AG20443 (cell line): ENCODE measurements at regions not wholly inside any gene's neighbourhood (a gene's known extent, or its start where the extent isn't known, plus 50 kb on each side); places are given as distances from the start of the nearest gene placed in this dataset.

Source experiments
- DNase-seq: peaks from one replicate; pipeline ENCODE4 v3.0.0; 2012; ENCODE audit warnings: low spot score, mixed read lengths

DNA sequence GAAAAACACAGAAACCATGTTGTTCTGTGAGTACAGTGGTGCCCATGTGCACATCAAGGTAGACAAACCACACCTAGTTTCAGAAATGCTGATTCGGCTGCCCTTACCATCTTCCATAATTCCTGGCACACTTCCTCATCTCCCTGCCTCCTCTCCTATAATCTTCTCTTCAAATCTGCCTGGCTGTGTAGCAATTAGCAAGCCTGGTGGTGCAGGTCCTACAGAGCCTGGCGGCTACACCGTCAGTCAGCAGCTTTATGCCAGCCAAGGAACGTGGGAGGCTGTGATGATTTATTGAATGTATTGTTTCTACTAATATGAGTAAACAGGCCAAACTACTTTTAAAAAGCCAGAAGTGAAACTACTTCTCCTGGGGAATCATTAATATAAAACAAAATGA is 106.8 kb downstream of the SEMA6D start:
- DNase-seq: no peak

DNA sequence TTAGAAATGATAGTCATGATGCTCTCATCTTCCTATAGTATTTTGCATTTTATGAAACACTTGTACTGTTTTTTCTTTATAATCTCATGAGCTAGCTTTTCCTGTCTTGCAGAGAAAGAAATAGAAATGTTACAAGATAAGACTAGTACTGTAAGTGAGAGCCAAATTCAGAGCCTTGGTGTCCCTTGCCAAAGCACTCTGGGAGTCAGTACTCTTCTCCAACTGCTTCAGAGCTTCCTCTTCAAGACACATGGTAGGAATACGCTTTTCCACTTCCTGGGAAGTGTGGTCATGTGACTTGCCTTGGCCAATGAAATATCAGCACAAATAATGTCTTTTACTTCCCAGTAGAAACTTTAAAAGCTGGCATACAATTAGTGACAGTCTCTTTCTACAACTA is 112.4 kb downstream of the SEMA6D start:
- DNase-seq: no peak

DNA sequence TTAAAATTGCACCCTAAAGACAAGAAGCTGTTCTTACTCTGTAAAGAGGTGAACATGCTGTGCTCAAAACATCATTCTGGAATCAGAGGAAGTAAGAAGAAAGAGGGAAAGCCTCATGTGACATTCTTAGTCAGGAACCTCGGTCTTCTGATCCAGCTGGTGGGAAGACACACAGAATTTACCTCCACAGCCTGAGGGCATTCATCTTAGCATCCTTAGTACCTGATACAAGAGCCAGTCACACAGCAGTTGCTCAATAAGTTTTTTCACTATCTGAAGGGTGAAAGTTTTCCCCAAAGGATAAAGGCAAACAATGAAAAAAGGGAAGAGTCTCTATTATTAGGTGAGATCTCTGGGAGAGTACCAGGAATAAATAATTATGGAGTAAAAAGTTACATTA is 116.8 kb downstream of the SEMA6D start:
- no peak for DNase-seq

DNA sequence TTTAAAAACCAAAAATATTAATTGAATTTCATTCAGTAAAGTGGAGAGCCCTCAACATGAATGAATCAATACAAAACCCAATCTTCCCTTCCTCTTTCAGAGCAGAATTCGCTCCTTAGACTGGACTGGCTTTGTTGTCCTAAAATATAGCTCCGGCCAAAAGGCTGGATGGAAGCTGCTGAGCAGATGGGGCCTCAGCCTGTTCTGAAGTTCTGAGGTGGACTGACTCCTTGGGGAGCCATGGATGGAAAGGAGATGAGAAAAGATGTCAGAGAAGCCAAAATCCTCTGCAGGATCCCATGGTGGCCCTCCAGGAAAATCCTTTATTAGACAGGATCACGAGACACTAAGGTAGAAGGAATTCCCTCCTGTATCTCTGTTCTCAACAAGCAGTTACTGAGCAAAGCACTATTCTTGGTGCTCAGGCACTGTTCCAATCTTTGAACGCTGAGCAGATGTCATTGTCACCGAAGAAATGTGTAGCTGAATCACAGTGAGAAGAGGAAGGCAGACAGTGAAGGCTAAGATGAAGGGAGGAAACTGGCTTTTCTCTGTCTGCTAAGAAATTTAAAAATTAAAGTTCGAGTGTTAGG is 122.0 kb downstream of the SEMA6D start:
- no peak for DNase-seq

DNA sequence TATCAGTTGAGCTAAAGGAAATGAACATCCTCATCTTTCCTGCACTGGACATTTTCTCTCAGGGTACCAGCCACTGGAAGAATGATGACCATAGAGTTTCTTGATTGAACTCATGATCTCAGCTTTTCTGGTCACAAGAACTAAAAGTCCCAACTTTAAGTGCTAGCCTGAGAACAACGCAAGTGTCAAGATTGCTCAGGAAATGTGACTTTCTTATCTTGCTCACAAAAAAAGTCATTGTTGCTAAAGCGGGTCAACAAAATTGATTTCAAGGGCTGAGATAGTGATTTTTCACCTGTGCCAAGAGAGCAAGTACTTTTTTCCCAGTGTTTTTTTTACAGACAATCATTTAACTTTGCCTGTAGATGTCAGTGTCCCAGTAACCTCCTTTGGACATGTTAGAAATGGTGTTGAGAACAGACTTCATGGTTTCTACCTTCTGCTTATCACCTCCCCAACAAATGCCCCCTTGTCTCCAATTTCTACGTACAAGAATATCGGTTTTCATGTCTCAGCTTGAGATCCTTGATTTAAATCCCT is 125.9 kb downstream of the SEMA6D start:
- DNase-seq: no peak

DNA sequence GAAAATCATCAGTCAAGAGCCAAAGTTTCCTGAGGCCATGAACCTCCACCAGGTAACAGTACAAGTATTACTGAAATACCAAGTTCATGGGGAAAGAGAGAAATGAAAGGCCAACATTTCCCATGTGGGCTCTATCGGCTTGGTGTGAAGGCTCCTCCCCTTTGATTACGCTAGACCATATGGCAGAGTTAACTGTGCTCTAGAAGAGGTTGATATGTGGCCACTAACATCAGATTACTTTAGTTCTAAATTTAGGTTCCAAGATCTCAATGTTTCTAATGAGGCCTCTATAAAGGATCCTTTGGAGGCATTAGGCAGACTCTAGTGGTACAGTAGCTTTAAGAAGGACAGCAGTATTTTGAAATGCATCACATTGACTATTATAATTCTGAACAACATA is 127.1 kb downstream of the SEMA6D start:
- DNase-seq: no peak

DNA sequence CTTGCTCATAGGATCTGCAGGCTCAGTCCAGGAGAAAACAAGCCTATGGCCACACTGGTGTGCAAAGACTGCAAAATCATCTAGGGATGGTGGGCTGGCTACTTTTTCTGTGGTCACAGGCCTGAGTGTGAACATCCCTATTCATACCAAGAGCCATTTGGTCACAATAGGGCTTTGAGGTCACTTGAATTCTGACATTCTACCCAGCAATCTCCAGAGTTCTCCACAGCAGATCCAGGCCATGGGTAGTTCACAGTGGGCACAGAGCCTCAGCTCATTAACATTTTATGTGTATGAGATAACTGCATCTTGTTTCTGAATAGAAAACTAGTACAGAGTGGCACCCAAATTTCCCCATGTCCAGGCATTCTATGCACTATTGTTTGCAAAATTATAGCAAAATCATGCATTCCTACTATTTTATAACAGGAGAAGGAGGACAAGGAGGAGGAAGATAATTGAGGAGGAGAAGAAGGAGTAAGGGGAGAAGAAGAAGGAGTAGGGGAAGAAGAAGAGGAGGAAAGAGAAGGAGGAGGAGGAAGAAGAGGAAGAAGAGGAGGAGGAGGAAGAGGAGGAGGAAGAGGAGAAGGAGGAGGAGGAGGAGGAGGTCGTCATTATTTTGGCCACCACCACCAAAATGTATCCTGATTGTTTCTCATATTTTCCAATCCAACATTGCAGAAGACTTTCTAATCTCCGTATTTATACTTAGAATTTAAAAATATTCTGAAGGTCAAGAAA is 129.0 kb downstream of the SEMA6D start:
- no peak for DNase-seq

DNA sequence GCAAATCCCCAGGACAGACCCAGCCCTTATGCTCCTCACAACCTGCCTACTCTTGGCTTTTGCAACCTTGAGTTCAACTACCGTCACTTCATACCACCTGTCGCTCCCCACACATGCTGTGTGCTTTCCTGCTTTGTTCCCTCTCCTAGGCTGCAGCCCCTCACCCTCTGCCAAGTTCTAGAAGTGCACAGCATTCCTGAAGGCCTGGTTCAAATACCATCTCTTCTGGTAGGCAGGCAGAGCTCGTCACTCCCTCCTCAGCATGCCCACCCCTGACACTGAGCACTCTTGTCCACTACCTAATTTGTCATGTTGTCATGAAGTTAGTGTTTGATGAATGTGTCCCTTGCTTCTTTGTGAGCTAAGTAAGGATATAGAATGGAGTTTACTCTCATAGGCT is 129.6 kb downstream of the SEMA6D start:
- DNase-seq: no peak

DNA sequence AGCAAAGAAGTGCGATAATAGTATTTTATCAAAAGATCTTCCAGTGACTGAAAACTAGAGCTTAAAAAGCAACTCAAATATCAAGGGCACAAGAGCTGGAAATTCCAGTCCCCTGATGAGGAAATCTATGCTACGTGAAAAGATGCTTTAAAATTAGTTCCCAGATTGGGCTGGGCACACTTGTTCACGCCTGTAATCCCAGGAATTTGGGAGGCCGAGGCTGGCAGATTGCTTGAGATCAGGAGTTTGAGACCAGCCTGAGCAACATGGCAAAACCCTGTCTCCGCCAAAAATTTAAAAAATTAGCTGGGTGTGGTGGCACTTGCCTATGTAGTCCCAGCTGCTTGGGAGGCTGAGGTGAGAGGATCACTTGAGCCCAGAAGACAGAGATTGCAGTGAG is 138.8 kb downstream of the SEMA6D start:
- DNase-seq: no peak

DNA sequence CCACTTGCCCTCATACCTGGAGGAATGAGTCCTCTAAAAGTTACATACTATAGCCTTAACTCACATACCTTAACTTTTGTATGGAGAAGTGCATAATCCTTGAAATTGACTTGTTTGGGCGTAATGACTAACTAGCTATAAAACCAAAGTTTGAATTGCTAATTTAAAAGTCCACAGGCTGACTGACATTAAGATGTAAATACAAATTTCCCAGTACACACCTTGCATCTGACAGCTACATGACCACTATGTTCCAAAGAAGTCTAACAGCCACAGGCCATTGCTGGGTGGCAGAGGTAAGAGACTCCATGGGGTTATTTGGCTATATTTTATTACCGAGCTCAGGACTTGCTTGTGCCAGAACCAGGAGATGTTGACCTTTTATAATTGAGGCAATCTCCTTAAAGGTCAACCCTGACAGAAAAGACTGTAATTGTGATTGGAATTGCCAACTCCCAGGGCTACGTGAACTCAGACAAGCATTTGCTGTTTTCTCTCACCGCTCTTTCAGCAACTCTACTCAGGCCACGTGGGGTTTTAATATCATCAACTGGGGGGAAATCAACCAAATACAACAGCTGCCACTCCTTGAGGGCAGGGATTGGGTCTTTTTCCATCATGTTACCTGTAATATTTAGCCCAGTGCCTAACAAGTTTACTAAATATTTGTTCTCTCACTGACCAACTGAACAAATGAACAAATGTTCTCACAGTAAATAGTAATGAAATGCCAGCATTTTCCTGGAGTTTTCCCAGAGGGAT is 139.9 kb downstream of the SEMA6D start:
- DNase-seq: no peak

DNA sequence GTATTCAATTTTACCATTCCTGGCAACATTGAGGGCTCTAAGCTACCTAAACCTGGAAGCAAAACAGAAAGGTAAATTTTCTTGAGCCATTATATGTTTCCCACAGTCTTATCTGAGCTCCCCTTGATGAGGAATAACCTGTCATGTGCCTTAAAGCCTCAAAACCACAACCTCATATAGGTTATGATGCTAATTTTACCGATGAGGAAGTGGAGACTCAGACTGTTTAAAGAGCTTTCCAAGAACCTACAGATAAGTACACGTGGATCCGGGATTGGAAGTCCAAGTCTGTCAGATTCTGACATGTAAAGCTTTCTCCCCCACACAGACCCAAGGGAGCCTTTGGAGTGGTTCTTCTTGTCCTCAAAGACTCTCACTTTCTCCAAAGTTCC is 140.5 kb downstream of the SEMA6D start:
- DNase-seq: no peak

DNA sequence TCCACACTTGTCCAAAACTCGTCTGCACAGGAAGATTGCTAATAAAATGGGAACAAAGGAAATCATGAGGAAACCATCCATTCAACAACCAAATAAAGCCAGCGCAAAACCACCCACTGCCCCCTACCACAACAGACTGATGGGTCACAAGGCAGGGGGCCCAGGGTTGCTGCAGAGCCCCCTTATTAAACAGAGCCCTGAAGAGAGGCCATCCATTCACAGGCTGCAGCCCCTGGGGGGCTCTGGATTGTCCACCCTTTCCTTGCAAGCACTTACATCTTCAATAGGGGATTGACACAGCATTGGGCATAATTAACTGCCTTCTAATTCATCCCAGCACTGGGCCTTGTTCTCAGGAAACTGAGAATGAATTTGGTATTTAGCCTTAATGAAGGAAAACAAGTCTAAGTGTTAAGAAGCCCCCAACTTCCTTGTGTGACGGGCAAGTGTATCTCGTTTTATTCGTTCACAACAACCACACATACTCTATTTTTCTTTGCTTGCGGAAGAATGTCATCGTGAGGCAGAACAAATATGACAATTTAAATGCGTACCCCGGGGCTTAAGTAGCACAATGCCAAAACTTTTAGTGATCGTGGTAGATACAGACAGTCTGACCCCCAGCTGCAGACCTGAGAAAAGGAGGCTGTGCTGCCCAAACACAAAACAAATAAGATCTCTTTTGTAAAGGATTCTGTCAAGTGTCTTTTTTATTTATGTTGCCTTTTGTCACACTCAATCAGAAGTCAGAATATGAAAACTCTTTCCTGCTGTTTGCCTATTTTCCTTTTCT is 144.0 kb downstream of the SEMA6D start:
- no peak for DNase-seq

DNA sequence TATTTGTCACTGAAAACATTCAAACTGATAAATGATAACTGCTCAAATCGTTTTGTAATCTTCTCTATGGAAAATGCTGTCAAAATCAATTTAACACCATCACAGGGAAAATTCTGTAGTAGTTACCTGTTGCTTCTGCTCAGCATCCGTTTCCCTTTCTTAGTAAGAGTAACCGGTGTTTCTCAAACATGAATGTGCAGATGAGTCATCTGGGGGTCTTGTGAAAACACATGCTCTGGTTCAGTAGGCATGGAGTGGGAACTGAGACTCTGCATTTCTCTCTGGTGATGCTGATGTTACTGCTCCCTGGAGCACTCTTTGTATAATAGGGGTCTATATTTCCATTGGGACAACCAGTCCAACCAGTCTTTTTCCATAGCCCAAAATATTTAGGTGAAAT is 145.1 kb downstream of the SEMA6D start:
- DNase-seq: no peak

DNA sequence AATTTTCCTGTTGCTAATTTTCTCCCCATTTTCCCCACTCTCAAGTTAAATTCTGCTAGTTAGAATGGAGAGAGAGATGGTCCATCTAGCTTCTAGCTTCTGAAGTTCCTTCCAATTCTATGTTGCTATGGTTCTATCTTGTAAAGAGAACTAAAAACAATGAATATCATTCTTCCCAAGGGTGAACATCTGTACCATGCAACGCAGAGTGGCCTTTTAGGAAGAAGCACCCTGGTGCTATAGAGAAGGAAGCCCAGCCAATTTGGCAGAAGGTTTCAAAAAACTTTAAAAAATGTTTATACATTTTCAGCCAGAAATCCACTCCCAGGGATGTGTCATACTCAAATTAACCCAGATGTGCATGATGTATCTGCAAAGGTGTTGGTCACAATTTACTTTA is 149.1 kb downstream of the SEMA6D start:
- no peak for DNase-seq

DNA sequence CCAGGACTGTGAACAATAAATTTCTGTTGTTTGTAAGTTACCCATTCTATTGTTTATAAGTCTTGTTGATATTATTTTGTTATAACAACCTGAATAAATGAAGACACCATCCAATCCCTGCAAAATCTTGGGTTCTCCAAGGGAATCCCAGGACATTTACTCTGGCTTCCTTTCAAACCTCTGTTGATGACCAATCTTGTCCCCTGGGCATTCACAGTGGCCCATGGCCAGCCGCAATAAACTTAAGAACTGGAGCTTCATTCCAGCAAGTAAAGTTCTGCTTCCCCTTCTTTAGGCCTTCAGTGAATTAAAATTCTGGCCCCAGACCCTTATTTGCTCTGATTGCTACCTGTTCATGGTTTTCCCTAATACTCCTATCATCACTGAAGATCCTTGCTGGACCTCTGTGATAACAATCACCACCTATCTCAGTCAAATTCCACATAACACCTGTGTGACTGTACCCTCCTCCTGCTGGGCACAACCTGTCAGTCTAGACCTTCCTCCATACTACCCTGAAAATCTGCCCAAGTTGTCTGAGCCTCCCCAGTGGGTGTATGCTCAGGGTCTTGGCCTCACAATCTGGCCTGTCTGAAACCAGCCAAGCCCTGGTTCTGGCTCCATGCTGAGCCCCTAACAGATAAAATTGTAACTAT is 153.1 kb downstream of the SEMA6D start:
- DNase-seq: no peak

DNA sequence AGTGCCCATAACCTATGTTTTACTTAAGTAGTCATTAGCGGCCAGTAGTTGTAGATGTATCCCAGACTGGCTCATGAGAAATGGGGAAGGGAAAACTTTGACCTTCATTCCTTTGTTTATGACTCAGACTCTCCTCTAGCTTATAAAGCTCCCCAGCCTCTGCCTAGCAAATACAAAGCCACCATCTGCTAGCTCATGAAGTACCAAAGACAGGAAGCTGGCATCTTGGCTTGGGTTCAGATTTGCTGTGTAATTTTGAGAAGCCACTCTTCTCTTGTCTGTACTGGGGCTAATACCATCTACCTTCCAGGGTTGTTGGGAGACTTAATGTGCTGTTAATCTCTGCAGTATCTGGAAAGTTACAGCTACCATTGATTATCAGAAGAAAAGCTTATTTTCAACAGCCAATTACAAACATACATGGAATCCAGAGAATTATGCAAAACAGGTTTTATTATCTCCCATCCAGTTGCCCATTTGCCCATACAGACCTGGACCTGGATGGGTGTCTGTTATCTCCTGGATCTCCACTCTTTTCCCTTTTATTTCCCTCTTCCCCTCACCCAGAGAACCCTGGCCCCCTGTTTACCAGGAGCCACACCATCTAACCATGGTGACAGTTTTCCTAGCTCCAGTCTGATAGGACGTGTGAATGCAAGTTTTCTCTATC is 153.8 kb downstream of the SEMA6D start:
- no peak for DNase-seq

DNA sequence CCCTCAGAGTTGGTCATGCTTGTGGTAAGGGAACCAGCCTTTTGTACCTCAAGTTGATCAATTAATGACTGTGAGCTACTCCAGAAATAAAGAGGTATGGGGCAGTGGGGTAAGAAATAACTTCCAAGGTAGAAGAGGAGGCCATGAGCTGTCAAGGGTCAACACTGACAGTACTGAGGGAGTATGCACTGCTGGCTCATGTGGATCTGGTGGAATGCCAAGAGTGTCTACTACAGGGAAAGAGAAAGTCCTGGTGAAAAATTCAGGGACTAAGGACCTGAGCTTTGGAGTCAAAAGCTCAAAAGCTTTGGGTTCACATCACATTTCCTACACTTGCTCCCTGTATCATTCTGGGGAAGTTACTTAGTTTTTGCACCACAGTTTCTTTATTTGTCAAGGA is 154.9 kb downstream of the SEMA6D start:
- DNase-seq: no peak

DNA sequence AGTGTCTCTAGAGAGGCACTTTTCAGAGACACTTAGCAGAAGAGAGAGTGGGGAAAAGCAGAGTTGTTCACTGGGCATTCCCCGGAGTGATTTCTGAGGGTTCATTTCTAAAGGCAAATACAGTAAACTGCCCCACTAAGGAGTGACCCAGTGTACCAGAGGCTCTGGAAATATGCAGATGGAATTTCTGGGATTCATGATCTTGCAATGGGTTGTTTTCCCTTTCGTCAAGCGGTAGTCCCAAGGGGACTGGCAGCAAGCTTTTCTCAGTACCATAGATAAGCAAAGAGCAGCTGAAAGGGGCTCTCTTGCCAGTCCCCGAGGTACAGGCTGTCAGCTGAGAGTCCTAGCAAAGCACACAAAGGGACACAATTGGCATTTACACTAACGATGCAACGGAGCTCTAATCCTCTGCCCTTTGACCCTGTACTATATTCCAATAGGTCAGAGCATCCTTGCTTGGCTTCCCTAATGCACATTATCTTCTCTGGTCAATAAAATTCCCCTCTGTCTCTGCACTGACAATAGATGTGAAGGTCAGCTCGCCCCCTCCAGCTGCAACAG is 155.6 kb downstream of the SEMA6D start:
- no peak for DNase-seq

DNA sequence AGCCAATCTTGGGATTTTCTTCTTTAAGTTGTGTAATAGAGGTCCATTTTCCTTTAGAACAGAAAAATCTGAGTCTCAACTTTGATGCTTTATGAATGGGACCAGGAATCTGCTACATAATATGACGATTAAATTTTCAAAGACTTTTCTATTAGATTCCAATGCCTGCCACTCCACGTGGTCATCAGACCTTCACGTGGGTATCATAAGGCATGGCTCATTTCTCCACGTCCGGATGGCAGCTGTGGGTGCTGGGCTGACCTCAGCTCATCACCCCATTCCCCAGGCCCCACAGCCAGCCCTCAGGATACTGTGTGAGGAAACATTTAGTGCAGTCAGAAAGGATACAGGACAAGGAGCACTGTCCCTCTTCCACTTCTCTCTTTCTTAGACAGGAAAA is 159.7 kb downstream of the SEMA6D start:
- no peak for DNase-seq

DNA sequence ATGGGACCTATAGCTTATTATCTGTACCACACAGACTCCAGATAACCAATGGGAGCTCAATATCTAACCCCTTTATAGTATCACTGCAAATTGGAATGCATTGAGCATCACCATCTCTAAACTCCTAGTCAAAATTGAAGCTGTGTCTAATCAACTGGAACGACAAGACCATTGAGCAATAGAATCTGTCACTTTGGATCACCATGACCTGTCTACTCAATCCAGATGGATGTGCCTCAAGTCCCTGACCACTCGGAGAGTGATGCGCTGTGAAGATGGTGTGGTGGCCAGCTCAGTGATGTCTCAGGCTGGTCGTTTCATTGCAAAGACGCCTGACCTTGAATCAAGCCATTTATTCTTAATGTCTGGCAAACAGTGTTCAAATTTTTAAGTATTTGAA is 160.5 kb downstream of the SEMA6D start:
- no peak for DNase-seq

DNA sequence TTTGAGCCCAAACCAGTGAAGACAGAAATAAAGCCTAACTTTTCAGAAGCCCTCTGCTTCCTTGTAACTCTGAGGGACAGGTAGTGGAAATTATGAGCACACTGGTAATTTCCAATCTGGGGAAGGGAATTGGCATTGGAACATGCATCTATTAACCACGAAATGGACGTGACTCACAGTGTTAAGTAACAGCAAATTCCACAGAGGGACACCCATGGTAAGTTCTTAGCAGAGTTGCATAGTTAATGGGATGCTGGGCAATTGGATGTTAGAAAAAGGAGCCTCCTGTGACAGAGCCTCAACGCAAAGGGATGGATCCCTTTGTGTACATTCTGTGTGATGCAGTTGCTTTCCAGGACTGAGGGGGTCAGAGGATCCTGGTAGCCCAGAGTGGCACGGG is 168.6 kb downstream of the SEMA6D start:
- peak; percentile 22 for DNase-seq
